KMS-11 (cell line): ENCODE measurements at regions not wholly inside any gene's neighbourhood (a gene's known extent, or its start where the extent isn't known, plus 50 kb on each side); places are given as distances from the start of the nearest gene placed in this dataset.

ENCODE experiments used
- H2AFZ ChIP-seq: fragments of 200-600 bp; sonication (generic); 2 replicates; pipeline ENCODE4 v1.6.1; 2016; ENCODE audit warnings: antibody characterized with exemption, mixed run types, low read depth
- H3K27ac ChIP-seq: fragments of 200-600 bp; sonication (generic); 2 replicates; pipeline ENCODE4 v1.6.1; 2016; ENCODE audit warnings: mild to moderate bottlenecking, mixed run types
- H3K27me3 ChIP-seq: fragments of 200-600 bp; sonication (generic); 2 replicates; pipeline ENCODE4 v1.6.1; 2017; ENCODE audit warnings: mild to moderate bottlenecking, low read depth, mixed run types, moderate library complexity; ENCODE audit not compliant: insufficient read depth
- H3K36me3 ChIP-seq: fragments of 200-600 bp; sonication (generic); 2 replicates; pipeline ENCODE4 v1.6.1; 2017; ENCODE audit warnings: mild to moderate bottlenecking, mixed run types; ENCODE audit not compliant: insufficient read depth
- H3K4me1 ChIP-seq: fragments of 200-600 bp; sonication (generic); 2 replicates; pipeline ENCODE4 v1.6.1; 2016; ENCODE audit warnings: mild to moderate bottlenecking, low read depth, mixed run types; ENCODE audit not compliant: poor library complexity, severe bottlenecking
- H3K4me2 ChIP-seq: fragments of 200-600 bp; sonication (generic); 2 replicates; pipeline ENCODE4 v1.7.0; 2016; ENCODE audit warnings: mild to moderate bottlenecking, mixed run types
- H3K4me3 ChIP-seq: fragments of 200-600 bp; sonication (generic); IDR thresholded peaks from 2 replicates; pipeline ENCODE4 v1.6.1; 2017; ENCODE audit warnings: low read depth, low read length, mixed read lengths; ENCODE audit not compliant: insufficient read depth
- H3K79me2 ChIP-seq: fragments of 200-600 bp; sonication (generic); 2 replicates; pipeline ENCODE4 v1.6.1; 2016; ENCODE audit warnings: low read depth, mixed run types; ENCODE audit not compliant: insufficient read depth
- H3K9ac ChIP-seq: fragments of 200-600 bp; sonication (generic); 2 replicates; pipeline ENCODE4 v1.6.1; 2016; ENCODE audit warnings: mild to moderate bottlenecking, mixed run types
- H4K20me1 ChIP-seq: fragments of 200-600 bp; sonication (generic); 2 replicates; pipeline ENCODE4 v1.6.1; 2016; ENCODE audit warnings: mild to moderate bottlenecking, mixed run types; ENCODE audit not compliant: insufficient read depth
- TF ChIP-seq, protein P1 (sequence below): fragments of 200-600 bp; sonication (generic); conservative IDR thresholded peaks from 2 replicates; pipeline ENCODE4 v1.6.1; 2017; ENCODE audit warnings: low read depth, mild to moderate bottlenecking, antibody characterized with exemption, low read length, moderate library complexity, mixed read lengths

DNA sequence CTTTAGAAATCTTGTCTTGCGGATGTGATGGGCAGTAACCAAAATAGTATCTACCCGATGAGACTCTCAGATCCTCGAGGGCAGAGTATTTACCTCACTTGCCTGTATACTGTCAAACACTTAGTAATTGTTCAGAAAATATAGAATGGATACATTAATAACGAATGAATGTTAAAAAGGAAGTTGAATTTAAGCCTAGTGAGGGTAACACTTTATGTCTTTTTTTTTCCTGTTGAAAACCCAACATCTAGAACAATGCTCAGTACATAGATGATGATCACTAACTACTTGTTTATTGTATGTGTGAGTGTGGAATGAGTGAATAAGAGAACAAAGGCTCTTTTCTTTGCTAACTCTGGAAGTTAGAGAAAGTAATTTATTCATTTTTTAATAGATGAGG lies 195.7 kb downstream of the MIAT start:
- no peaks in the 10 kb centered on the region for H4K20me1 ChIP-seq
- no peaks in the 10 kb centered on the region for H3K79me2 ChIP-seq
- H3K27ac ChIP-seq: no peak overlapping the region
- no peak overlapping the region for H3K4me3 ChIP-seq
- H3K4me2 ChIP-seq: no peak overlapping the region
- H3K9ac ChIP-seq: no peak overlapping the region
- H2AFZ ChIP-seq: no peak overlapping the region
- TF ChIP-seq, protein P1, sequence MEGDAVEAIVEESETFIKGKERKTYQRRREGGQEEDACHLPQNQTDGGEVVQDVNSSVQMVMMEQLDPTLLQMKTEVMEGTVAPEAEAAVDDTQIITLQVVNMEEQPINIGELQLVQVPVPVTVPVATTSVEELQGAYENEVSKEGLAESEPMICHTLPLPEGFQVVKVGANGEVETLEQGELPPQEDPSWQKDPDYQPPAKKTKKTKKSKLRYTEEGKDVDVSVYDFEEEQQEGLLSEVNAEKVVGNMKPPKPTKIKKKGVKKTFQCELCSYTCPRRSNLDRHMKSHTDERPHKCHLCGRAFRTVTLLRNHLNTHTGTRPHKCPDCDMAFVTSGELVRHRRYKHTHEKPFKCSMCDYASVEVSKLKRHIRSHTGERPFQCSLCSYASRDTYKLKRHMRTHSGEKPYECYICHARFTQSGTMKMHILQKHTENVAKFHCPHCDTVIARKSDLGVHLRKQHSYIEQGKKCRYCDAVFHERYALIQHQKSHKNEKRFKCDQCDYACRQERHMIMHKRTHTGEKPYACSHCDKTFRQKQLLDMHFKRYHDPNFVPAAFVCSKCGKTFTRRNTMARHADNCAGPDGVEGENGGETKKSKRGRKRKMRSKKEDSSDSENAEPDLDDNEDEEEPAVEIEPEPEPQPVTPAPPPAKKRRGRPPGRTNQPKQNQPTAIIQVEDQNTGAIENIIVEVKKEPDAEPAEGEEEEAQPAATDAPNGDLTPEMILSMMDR: no peak
- H3K27me3 ChIP-seq: no peaks in the 10 kb centered on the region
- H3K4me1 ChIP-seq: no peaks in the 10 kb centered on the region
- H3K36me3 ChIP-seq: no peaks in the 10 kb centered on the region

DNA sequence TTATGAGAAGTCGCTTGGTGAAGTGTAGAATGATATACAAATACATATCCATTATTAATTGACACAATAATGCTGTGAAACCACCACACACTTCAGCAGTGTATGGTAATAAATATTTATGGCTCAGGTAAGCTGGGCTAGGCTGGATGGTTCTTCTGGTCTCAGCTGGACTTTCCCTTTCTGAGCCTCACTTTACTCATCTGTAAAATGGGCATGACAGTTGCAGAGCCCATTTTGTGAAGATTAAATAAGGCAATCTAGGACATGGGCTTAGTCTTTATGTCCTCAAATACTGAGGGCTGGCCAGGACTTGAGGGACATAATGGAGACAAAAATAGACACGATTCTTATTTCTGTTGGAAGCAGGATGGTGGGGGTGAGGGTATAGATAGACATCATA lies 196.1 kb downstream of the MIAT start:
- Histone ChIP-seq H3K4me1 (no peaks in the 10 kb centered on the region), H3K27me3 (no peaks in the 10 kb centered on the region), H3K4me2 (no peak overlapping the region), H3K4me3 (no peak overlapping the region), H2AFZ (no peak overlapping the region), H3K9ac (no peak overlapping the region), H3K27ac (no peak overlapping the region), H4K20me1 (no peaks in the 10 kb centered on the region), H3K79me2 (no peaks in the 10 kb centered on the region), H3K36me3 (no peaks in the 10 kb centered on the region)
- TF ChIP-seq, protein P1: no peak

DNA sequence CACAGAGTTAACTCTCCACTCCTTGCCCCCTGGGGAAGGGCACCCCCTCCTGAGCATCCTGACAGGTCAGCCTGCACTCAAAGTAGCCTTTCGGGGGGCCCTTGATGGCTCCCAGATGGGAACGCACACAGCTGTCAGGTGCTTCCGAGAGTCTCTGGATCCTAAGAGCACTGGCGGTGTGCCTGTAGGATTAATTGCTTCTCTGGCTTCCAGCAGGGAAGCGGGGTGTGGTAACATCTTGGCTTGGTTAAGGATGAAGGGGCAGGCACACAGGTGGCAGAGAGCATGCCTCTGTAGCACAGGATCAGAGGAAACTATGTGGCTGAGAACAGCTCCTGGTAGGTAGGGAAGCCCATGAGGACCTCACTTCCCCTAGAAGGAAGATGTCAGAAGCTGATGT lies 199.8 kb downstream of the MIAT start:
- Histone ChIP-seq H3K79me2 (no peaks in the 10 kb centered on the region), H3K27ac (no peak overlapping the region), H3K4me3 (no peak overlapping the region), H4K20me1 (no peaks in the 10 kb centered on the region), H3K4me1 (no peaks in the 10 kb centered on the region), H3K36me3 (no peaks in the 10 kb centered on the region), H3K4me2 (no peak overlapping the region), H3K27me3 (no peaks in the 10 kb centered on the region), H2AFZ (no peak overlapping the region), H3K9ac (no peak overlapping the region)
- TF ChIP-seq, protein P1: no peak

DNA sequence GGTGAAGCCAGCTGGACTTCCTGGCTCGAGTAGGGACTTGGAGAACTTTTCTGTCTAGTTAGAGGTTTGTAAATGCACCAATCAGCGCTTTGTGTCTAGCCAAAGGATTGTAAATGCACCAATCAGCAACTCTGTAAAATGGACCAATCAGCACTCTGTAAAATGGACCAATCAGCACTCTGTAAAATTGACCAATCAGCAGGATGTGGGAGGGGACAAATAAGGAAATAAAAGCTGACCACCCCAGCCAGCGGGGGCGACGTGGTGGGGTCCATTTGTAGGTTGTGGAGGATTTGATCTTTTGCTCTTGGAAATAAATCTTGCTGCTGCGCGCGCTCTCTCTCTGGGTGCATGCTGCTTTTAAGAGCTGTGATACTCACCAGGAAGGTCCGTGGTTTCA lies 202.9 kb downstream of the MIAT start:
- Histone ChIP-seq H2AFZ (no peak overlapping the region), H3K4me1 (no peaks in the 10 kb centered on the region), H3K79me2 (no peaks in the 10 kb centered on the region), H3K4me3 (no peak overlapping the region), H3K36me3 (no peaks in the 10 kb centered on the region), H4K20me1 (no peaks in the 10 kb centered on the region), H3K27ac (no peak overlapping the region), H3K27me3 (no peaks in the 10 kb centered on the region), H3K9ac (no peak overlapping the region), H3K4me2 (no peak overlapping the region)
- TF ChIP-seq, protein P1: no peak

DNA sequence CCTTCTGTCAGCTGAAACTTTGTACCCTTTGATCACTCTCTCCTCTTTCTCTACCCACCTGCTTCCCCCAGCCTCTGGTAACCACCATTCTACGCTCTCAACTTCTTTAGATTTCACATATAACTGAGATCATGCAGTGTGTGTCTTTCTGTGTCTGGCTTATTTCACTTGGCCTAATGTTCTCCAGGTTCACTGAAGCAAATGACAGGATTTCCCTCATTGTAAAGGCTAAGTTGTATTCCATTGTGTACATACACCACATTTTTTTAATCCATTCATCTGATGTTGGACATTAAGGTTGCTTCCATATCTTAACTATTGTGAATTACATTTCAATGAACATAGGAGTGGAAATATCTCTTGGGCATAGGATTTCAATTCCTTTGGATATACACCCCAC lies 207.6 kb downstream of the MIAT start:
- Histone ChIP-seq H3K36me3 (no peaks in the 10 kb centered on the region), H3K4me3 (no peak overlapping the region), H3K27ac (no peak overlapping the region), H2AFZ (no peak overlapping the region), H3K9ac (no peak overlapping the region), H3K79me2 (no peaks in the 10 kb centered on the region), H3K4me1 (no peaks in the 10 kb centered on the region), H3K27me3 (no peaks in the 10 kb centered on the region), H4K20me1 (no peaks in the 10 kb centered on the region), H3K4me2 (no peak overlapping the region)
- TF ChIP-seq, protein P1: no peak
